HG03108 (cell line): ENCODE measurements at regions not wholly inside any gene's neighbourhood (a gene's known extent, or its start where the extent isn't known, plus 50 kb on each side); places are given as distances from the start of the nearest gene placed in this dataset.
"Not testable (repeated sequence)": the region's sequence is repeated elsewhere in the genome, so short reads cannot be mapped to it uniquely, and the experiment has no call there.

Source experiments
- ATAC-seq: cut with Tn5 transposase; IDR thresholded peaks from one replicate; pipeline ENCODE4 v1.9.1; 2021; ENCODE audit warnings: moderate library complexity; ENCODE audit not compliant: unreplicated experiment

GRCh38 chr15:66959875-66960274, 105.5 kb upstream of the SMAD3 start:
- no peak for ATAC-seq

- no peak for ATAC-seq
Observed at GRCh38 chr15:66960519-66960918, 104.9 kb upstream of the SMAD3 start.

DNA sequence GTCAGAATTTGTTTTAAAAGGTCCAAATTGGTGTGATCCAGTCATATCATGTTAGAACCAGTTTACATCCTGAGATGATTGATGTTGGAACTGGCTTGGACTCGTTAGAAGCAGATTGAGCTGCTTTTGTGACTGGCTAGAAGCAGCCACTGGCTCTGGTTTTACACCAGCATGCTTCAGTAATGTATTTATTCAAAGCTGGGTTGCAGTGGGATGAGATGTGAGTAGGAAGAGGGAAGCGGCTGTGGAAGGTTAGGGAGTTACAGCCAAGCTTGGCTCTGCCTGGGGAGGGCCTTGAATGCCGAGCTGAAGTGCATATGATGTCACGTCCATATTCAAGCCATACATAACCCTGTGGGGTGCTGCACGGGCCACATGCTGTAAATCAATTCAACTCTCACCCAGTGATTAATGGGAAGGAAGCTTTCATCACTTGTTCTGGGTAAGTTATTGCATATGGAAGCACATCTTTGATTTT, 104.0 kb upstream of the SMAD3 start:
- ATAC-seq = no peak

DNA sequence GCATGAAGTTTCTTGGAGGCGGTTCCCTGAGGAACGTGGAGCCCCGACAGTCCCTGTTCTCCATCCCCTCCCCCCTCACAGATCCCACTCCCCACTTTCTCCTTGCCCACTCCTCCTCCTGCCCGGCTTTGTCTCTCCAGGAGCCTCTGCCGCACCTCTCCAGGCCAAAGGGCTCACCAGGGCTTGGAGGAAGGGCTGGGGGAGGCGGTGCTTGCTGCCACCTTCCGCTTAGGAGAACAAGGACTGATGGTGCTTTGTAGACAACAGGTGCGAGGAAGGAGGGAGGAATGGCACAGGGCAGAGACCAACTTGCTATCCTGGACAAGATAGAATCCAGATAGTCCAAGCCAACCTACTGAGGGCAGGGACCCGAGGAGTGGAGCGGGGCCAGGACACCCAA, 103.5 kb upstream of the SMAD3 start:
- no peak for ATAC-seq

DNA sequence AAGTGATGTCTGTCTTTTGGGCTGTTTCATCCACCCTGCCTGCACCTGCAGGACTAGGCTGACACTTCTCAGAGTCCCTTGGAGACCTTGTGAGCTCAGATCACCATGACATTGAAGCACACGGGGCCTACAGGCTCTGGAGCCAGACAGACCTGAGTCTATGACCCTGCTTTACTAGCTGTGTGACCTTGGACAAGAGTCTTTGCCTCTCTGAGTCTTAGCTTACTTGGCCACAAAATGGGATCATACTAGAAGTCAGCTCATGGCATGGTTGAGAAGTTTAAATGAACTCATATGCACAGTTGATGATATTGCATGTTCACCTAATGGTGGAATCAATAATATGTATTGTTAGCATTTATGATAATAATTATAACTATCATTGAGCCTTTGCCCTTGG, 102.9 kb upstream of the SMAD3 start:
- ATAC-seq = no peak

GRCh38 chr15:66963084-66963483, 102.3 kb upstream of the SMAD3 start:
- ATAC-seq = no peak

DNA sequence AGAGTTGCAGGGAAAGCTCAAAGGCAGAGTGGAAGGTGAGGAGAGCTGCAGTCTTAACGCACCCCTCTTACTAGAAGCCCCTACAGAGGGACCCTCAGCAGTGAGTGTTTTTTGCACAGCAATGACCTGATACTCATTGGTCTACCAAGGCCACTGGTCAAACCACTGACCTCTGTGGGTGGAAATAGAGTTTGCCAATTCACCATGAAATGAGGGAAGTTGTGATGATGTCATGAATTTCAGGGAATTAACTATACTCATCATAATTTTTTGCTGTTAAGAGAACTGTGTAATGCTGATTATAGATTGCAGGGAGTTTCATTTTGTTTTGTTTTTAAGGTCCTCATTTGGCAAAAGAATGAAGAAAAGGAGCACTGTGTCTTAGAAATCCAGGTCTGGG, 101.7 kb upstream of the SMAD3 start:
- no peak for ATAC-seq

DNA sequence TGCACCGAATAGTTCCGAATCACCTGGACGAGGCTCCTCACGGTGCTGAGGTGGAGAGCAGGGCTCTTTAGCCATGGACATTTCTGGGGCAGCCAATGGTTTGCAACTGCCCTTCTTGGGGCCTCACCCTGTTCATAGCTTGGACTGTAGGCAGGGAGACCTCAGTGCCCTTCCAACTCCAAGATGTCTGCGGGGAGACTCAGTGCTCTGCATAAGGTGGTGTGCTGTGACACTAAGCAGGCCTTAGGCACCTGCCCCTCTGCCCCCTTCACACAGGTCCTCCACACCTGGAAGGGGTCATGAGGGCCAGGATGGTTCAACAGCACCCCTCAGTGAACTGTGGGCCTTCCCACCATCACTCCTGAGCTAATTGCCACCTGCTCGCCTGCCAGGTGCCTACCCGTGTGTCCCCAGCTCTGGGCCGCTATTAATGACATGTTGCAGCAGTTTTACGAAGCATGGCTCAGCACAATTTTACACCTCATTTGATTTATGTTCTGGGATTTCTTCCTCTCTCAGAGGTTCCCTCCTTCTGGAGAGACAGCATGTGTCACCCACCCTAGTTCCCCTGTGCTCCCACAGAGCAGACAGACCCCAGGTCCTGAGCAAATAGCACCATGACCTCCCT, 101.2 kb upstream of the SMAD3 start:
- no peak for ATAC-seq

- no peak for ATAC-seq
Observed at GRCh38 chr15:66964791-66965190, 100.6 kb upstream of the SMAD3 start.

DNA sequence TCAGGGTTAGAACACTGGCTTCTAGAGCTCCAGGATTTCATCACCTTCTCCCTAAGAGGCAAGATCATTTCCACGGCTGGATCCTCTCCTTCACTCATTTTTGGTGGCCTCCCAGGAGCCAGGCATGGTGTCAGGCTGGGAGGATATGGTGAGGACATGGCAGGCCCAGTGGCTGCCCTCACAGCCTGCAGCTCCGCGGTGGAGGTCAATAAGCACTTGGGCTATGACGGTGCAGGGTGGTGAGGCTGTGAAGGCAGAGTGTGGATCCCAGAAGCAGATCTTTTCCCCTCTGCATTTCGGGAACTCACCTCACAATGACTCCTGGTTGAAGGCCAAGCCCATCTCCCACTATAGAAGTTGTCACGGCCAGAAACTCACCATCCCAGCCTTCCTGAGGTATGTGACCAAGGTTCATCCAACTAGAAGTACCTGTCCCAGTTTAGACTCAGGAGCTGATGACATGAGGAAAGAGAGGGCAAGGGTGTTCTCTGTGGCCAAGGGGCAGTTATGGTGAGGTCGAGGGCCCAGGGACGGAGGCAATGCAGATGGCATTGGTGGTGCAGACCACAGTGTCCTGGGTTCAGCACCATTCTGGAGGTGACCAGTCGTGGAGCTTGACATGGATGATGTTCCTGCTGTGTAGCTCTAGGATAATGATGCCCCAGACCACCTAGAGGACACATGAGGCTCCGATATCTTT, 100.1 kb upstream of the SMAD3 start:
- ATAC-seq = no peak

GRCh38 chr15:66966256-66966655, 99.1 kb upstream of the SMAD3 start:
- ATAC-seq = no peak

DNA sequence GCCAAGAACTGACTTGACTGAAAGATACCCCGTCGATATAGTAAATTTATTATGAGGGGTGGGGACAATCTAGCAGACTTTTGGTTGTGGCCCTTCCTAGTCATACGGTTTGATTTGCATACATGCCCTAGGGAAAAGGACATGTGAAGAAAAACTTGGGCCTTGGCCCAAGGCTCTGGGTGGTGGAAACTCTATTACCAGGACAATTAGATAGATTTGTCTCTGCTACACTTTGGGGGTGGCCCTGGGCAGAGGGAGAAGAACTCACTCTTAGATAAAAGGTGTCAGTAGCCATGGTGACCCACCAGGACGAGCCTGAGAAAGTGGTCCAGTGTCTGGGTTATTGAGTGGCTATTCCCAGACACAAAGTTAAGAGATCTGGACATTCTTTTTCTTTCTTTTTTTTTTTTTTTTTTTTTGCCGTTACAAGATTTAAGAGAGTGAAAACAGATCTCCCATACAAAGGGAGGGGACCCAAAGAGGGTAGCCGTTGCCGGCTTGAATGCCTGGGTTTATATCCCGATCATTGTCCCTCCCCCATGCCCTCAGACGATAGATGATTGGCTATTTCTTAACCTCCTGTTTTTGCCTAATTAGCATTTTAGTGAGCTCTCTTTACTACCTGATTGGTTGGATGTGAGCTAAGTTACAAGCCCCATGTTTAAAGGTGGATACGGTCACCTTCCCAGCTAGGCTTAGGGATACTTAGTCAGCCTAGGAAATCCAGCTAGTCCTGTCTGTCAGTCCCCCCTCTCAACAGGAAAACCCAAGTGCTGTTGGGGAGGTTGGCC, 96.4 kb upstream of the SMAD3 start:
- ATAC-seq = no peak

DNA sequence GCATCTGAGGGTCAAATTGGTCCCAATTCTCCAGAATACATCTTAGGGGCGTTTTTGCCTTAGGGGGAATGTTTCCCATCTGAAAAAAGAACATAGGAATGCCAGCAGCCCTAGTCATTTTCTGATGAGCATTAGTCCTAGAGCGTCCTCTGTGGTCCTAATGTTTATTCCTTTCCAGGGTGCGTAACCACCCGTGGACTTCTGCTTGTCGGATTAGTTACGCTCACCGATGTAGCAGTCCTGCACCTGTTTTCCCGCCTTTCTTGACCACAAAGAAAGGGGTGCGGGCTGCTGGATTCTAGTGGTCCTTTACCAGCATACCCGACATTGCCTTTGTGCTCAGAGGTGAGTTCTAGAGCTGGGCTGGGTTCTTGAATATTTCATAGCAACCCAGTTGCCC, 91.3 kb upstream of the SMAD3 start:
- ATAC-seq = not testable (repeated sequence)

DNA sequence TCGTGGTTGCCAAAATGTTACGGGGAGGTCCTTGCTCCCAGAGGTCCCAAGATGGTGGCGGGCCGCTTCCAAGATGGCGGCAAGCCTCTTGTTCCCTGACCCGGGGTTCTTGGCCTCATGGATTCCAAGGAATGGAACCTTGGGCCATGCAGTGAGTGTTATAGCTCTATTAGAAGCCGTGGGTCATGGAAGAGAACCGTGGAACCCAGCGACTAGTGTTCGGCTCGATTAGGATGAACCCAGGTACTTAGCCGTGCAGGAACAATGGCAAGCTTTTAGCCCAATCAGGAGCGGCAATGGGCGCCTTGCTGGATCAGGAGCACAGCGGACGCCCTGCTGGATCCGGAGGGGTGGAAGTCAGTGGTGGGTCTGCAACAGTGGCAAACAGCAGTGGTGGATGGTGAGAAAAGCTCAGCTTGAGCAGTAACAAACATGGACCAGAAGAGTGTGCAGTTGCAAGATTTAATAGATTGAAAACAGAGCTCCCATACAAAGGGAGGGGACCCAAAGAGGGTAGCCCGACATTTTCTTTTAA, 89.2 kb upstream of the SMAD3 start:
- not testable (repeated sequence) for ATAC-seq

DNA sequence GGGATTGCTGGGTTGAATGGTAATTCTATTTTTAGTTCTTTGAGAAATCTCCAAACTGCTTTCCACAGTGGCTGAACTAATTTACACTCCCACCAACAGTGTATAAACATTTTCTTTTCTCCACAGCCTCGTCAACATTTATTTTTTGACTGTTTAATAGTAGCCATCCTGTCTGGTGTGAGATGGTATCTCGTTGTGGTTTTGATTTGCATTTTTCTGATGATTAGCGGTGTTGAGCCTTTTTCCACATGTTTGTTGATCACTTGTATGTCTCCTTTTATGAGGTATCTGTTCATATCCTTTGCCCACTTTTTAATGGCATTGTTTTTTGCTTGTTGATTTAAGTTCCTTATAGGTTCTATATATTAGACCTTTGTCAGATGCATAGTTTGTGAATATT, 85.1 kb upstream of the SMAD3 start:
- not testable (repeated sequence) for ATAC-seq

- no peak for ATAC-seq
Observed at GRCh38 chr15:66981771-66982170, 83.6 kb upstream of the SMAD3 start.

DNA sequence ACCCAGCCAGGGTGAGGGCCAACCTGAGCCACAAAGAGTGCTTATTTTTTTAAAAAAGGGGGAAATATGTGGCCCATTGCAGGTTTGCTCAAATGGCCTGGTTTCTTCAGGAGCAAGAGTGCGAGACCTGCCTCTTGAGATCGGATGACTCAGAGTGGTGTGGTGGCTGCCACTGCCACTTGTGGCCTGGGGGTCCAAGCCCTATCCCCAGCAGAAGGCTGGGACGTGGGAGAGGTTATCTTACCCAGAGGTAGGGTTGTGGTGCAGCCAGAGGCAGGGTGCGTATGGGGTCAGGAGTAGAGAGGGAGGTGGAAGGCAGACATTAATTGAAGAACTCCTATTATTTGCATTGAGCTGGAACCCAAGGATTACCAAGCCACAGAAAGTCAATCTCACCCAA, 83.2 kb upstream of the SMAD3 start:
- no peak for ATAC-seq

- no peak for ATAC-seq
Observed at GRCh38 chr15:66982816-66983215, 82.6 kb upstream of the SMAD3 start.

- ATAC-seq = no peak
Observed at GRCh38 chr15:66985653-66986052, 79.7 kb upstream of the SMAD3 start.

GRCh38 chr15:66986951-66987350, 78.5 kb upstream of the SMAD3 start:
- no peak for ATAC-seq

DNA sequence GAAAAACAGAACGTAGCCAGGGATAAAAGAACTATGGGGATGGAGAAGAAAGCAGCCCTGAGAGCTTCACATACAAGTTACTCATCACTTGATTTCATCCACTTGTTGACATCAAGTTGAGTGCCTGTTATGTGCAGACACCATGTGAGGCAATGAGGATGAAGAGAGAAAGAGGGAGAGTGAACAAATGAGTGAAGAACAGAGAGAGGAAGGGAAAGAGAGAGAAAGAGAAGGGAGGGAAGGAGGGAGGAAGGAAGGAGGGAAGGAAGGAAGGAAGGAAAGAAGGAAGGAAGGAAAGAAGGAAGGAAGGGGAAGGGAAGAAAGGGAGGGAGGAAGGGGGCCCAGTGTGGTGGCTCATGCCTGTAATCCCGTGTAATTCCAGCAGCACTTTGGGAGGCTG, 72.3 kb upstream of the SMAD3 start:
- ATAC-seq = no peak
